ENCODE measurements at regions not wholly inside any gene's neighbourhood (a gene's known extent, or its start where the extent isn't known, plus 50 kb on each side); places are given as distances from the start of the nearest gene placed in this dataset.
A peak's percentile ranks its signal among the peaks of the same experiment; 100 is the strongest.

DNA sequence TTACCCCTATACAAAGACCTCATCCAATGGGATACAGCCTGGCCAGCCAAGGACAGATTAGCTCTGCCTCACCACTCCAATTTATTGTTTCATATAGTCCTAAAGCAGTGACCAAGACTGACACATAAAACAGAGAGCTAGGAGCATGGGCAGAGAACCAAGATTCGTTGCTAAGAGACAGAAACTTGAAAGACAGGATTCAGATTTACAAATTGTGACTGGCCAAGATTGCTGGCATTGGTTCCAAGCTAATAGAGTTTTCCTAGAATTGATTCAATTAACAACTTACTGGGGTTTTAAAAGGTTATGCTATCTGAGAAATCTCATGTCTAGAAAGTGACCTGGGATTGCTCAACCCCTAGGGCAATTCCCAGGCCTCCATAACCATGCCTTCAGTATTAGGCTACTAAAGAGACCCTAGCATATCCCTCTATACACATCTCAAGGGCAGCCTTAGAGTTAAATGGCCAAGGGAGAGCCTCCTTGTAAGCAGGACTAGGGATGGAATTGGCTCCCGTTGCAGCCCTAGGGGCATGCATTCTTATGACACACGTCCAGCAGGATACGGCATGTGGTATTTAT is 75.6 kb downstream of the ICOS start:
- no peak for DNase-seq (ENCODE audit: low read depth in 3 of 3, low spot score in 2 of 3)

GRCh38 chr2:204015118-204015843 is 78.7 kb downstream of the ICOS start:
- no peak for DNase-seq (ENCODE audit: low read depth in 3 of 3, low spot score in 2 of 3)

DNA sequence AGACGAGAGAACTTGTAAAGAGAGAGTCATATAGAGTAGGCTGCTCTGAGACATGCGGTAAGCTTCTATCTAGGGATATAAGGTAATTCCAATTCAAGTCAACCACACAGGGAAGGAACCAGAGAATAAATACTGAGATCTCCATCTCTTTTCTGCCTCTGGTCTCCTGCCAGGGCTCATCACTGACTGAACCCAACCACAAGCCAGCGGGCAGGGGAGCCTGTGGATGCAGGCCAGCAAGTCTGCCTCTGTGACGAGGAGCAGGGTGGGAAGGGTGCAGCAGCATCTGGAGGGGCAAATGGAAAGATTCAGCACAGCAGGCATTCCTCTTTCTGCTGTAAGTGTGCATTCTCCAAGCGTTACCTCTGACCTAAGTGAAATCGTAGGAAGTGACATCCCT is 82.2 kb downstream of the ICOS start:
- no peak for DNase-seq (ENCODE audit: low read depth in 3 of 3, low spot score in 2 of 3)

DNA sequence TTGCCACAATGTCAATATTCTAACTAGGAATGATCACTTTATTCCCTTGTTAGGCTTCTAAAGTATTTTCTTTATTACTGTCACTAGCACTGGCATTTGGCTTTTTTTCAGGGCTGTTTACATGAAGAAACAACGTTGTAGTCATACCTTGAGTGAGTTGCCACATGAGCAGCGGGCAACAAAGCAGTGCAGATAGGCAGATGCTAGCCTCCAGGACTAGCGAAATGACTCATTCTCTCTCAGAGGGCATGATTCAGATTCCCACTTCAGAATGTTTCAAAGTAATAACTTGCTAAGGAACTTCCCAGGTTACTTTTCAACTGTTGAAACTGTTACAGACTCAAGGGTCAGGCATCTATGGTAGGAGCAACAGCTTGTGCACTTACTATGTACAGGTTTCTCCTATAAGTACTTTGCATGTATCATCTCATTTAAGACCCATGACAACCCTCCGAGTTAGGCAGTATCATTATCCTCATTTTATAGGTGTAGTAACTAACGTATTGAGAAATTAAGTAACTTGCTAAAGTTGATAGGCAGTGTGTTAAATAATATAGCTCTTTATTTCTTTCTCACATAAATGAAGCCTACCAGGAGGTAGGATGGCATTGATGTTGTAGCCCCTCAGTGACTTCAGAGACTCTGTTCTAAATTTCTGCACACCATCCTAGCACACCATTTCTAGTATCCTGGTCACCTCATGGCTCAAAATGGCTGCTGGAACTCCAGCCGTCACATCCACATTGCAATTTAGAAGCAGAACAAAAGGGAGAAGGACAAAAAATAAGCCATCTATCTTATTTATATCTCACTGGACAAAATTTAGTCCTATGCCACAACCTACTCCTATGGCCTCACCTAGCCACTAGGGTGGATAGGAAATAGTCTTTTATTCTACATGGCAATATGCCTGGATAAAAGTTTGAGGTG is 83.3 kb downstream of the ICOS start:
- DNase-seq (ENCODE audit: low read depth in 3 of 3, low spot score in 2 of 3): no peak

- no peak for DNase-seq (ENCODE audit: low read depth in 3 of 3, low spot score in 2 of 3)
Observed at GRCh38 chr2:204021290-204022081, 84.9 kb downstream of the ICOS start.

DNA sequence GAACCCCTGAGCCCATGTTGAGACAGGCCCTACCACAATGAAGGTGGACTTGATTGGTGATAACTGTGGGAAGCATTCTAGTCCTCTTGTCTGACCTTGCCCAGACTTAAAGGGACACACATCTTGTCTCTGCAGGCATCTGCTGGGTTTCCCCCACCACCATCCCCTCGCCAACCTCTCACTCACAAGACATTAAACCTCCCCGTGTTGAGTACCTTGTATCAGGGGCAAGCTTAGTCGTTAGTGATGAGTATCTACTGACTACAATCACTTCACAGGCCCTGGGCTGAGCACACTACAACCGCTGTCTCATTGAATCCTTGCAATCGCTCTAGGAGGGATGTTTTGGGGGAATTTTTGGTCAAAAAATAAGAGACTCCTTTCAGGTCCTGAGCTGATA is 86.0 kb downstream of the ICOS start:
- no peak for DNase-seq (ENCODE audit: low read depth in 3 of 3, low spot score in 2 of 3)

DNA sequence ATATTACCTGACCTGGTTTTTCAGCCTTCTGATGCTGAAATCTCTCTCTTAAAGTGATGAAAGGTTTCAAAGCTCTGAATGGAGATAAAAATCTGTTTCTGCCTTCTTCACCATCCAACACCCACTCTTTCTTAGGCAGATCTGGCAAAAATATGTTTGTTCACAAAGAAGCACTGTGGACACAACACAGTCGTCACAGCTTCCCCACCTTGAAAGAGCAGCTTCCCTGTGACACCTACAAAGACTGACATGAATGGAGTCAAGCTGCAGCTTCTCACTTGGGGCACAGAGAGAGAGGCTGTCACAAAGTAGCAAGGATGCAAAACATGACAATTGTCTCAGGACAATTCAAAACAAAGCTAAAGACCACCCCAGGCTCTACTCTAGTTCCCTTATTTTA is 86.5 kb downstream of the ICOS start:
- DNase-seq (ENCODE audit: low read depth in 3 of 3, low spot score in 2 of 3): no peak

DNA sequence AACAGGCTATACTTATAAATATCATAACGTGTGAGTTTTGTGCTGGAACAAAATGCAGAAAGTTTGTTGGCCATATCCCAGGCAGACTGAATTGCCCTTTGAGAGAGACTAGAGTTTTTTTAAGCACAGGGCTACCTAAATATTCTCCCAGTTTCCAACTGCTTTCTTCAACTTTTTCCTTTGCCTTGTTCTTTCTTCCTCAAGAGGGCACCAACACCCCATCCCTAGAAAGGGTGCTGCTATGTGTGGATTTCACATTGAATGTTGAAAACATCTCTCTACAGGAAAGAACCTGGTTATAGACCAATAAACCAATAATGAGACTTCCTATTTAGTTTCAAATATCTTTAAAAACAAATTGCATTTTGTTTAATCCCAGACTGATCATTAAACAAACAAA is 87.9 kb downstream of the ICOS start:
- peak in 2 of 3 donors; percentile 29 to 31 for DNase-seq (ENCODE audit: low read depth in 3 of 3, low spot score in 2 of 3)

- DNase-seq (ENCODE audit: low read depth in 3 of 3, low spot score in 2 of 3): no peak
Observed at GRCh38 chr2:204024906-204025475, 88.4 kb downstream of the ICOS start.

GRCh38 chr2:204026294-204026693 is 89.7 kb downstream of the ICOS start:
- DNase-seq (ENCODE audit: low read depth in 3 of 3, low spot score in 2 of 3): no peak

DNA sequence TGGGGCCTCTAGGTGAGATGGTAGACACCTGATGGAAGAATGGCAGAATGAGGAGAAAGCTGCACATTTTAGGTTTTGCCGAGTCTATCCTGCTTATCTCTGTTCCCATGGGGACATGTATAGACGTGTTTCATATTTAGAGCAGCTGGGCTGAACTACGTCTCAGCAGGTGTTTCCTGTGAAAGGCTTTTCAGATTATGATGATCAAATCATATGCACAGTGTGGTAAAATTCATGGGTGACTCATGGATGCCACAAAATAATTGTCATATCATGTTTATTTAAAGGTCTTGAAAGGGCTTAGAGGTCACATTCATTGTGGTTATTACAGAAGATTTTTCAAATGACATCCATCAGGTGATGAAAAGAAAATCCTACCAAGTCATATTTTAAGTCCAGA is 90.5 kb downstream of the ICOS start:
- DNase-seq (ENCODE audit: low read depth in 3 of 3, low spot score in 2 of 3): no peak

DNA sequence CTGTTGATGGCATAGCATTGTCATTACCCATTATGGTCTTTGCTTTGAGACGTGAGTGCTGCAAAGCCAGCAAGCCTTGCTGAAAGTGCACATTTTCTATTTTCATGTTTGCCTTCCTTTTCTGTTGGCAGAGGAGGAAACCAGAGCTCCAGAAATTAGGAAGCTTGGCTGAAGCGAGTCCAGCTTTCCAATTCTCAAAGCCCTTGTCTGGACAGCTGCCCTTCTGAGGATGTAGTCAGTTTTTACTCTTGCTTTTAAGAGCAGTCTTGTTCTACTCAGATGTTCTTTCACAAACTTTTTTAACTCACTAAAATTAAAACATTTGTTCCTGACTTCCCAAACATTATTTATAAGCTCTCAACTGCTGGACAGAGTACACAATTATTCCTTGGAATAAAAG is 93.8 kb downstream of the ICOS start:
- DNase-seq (ENCODE audit: low read depth in 3 of 3, low spot score in 2 of 3): no peak

- DNase-seq (ENCODE audit: low read depth in 3 of 3, low spot score in 2 of 3): no peak
Observed at GRCh38 chr2:204031056-204031455, 94.5 kb downstream of the ICOS start.

DNA sequence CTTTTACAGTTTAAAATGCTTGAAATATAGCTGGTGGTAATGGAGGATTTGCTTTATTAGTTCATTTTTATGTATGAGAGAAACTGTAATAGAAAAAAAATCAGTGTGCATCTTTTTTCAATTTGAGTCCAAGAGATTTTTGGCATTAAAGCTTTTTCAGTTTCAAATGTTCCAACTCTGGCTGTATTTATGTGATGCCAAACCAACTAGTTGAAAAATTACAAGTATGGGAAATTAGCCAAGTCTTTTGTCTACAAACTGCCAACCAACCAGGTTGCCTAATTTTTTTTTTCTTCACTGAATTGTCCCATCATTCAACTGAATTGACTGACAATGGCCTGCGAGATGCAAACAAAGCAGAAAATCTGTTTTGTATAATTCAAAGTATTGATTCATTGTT is 95.7 kb downstream of the ICOS start:
- DNase-seq (ENCODE audit: low read depth in 3 of 3, low spot score in 2 of 3): no peak

GRCh38 chr2:204033611-204034495 is 97.3 kb downstream of the ICOS start:
- no peak for DNase-seq (ENCODE audit: low read depth in 3 of 3, low spot score in 2 of 3)

DNA sequence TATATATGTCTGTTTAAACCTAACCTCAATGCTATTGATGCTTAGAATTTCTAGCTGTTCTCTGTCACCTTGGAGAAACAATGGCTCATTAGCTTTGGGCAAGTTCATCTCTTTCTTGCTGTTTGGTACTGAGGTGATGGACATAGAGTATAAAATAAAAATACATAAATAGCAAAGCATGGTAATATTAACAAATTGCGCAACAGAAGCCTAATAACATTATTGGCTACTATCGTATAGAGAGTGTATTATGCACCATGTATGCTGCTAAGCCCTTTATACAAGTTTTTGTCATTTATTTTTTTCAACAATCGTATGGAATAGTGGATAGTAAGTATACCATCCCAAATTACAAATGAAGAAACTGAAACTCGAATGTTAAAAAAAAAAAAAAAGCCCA is 100.1 kb downstream of the ICOS start:
- no peak for DNase-seq (ENCODE audit: low read depth in 3 of 3, low spot score in 2 of 3)

DNA sequence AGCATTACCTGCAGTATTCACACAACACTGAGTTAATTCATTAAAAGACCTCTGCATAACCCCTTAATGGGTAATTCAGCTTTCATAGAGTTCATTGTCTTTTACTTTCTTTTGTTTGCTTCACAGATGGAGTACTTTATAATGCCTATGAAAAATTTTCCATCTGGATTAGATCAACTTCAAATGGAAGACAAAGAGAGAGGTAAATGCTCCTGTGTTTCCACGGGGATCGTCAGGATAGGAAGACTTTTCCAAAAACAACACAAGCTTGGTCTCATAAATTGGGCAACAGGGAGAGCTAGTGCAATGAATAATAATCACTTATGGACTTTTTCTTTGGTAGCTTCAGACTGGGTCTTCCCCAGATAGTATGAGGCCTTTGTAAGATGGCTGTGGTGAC is 100.7 kb downstream of the ICOS start:
- no peak for DNase-seq (ENCODE audit: low read depth in 3 of 3, low spot score in 2 of 3)

DNA sequence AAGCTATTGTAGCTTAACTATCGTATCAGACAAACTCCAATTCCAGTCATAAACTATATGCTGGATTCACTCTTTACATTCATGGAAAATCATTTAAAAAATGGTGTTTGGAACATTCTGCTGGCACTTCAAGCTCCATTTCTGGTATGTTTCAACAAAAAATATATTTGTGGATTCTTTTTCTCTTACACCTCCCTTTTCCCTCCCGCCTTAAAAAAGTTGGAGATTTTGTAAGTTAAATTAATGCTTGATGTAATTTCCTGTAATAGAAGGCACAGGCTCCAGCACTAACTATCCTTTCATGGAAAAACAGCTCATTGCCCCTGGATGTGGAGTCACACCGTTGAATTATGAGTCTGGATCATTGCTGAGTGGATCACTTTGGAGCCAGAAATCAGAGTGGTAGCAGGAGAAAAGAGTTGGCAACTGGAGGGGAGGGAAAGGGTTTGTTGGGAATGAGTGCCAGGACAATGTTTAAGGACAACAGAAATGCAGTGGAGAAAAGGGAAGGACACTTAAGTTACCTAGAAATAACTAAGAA is 102.8 kb downstream of the ICOS start:
- no peak for DNase-seq (ENCODE audit: low read depth in 3 of 3, low spot score in 2 of 3)

DNA sequence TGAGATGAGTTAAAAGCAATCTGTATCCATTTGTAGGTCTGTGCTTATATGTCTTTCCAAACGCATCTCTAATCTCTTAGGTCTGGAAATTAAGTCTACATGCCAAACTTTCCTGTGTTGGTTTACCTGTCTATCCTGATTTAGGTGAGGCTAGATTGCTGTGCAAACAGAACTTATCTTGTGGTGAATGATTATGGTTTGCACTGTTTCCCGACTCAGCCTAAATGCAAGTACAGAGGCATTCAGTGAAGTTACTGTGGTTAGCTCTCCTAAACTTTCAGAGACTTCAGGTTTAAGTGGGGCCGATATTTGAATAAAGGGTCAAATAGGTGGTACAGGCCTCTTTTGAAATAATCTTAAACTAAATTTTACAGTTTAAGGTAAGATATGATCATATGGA is 103.5 kb downstream of the ICOS start:
- DNase-seq (ENCODE audit: low read depth in 3 of 3, low spot score in 2 of 3): no peak
